HUES64 (cell line): ENCODE measurements at regions not wholly inside any gene's neighbourhood (a gene's known extent, or its start where the extent isn't known, plus 50 kb on each side); places are given as distances from the start of the nearest gene placed in this dataset.

Experiments used
- H3K27ac ChIP-seq: 2 replicates; pipeline ENCODE4 v1.7.0; 2013; ENCODE audit warnings: low read depth, low read length, inconsistent platforms
- H3K27me3 ChIP-seq: 2 replicates; pipeline ENCODE4 v1.6.1; 2013; ENCODE audit warnings: mild to moderate bottlenecking, low read length; ENCODE audit not compliant: insufficient read depth
- H3K36me3 ChIP-seq: 2 replicates; pipeline ENCODE4 v1.6.1; 2013; ENCODE audit warnings: mild to moderate bottlenecking, low read length; ENCODE audit not compliant: insufficient read depth
- H3K4me1 ChIP-seq: 2 replicates; pipeline ENCODE4 v1.6.1; 2013; ENCODE audit warnings: mild to moderate bottlenecking, low read length, moderate library complexity; ENCODE audit not compliant: insufficient read depth
- H3K4me3 ChIP-seq: 2 replicates; pipeline ENCODE4 v1.5.1; 2013; ENCODE audit warnings: mild to moderate bottlenecking, low read length, moderate library complexity
- H3K9ac ChIP-seq: 2 replicates; pipeline ENCODE4 v1.6.1; 2013; ENCODE audit warnings: mild to moderate bottlenecking, low read depth, low read length
- H3K9me3 ChIP-seq: 2 replicates; pipeline ENCODE4 v1.6.1; 2013; ENCODE audit warnings: low read depth, low read length; ENCODE audit not compliant: insufficient read depth
- WGBS: fragments of 150-250, 120-280 bp; methylation state at CpG from one replicate; pipeline ENCODE4 v1.1.7; 2013; ENCODE audit warnings: missing lambda C conversion rate; 5-methylcytosine and 5-hydroxymethylcytosine counted together

GRCh38 chrX:124717537-124717936, 371.2 kb downstream of the SH2D1A start:
- no CpG with 5 or more reads among the region's 1 CpG for WGBS
- no peak overlapping the region for H3K9ac ChIP-seq
- no peaks in the 10 kb centered on the region for H3K4me1 ChIP-seq
- no peak overlapping the region for H3K27ac ChIP-seq
- H3K27me3 ChIP-seq: no peaks in the 10 kb centered on the region
- H3K4me3 ChIP-seq: no peak overlapping the region
- no peaks in the 10 kb centered on the region for H3K9me3 ChIP-seq
- no peaks in the 10 kb centered on the region for H3K36me3 ChIP-seq

GRCh38 chrX:124719060-124719459, 372.7 kb downstream of the SH2D1A start:
- Histone ChIP-seq H3K9ac (no peak overlapping the region), H3K27me3 (no peaks in the 10 kb centered on the region), H3K27ac (no peak overlapping the region)

GRCh38 chrX:124720532-124720931, 374.2 kb downstream of the SH2D1A start:
- Histone ChIP-seq H3K27me3 (no peaks in the 10 kb centered on the region), H3K36me3 (no peaks in the 10 kb centered on the region), H3K9me3 (no peaks in the 10 kb centered on the region), H3K27ac (no peak overlapping the region), H3K9ac (no peak overlapping the region), H3K4me3 (no peak overlapping the region), H3K4me1 (no peaks in the 10 kb centered on the region)
- 71% methylated on average over 1 of the region's 2 CpGs for WGBS

More at GRCh38 chrX:124719060-124719459, 372.7 kb downstream of the SH2D1A start:
- Histone ChIP-seq H3K36me3 (no peaks in the 10 kb centered on the region), H3K4me1 (no peaks in the 10 kb centered on the region), H3K4me3 (no peak overlapping the region), H3K9me3 (no peaks in the 10 kb centered on the region)
- 69% methylated on average over 2 of the region's 2 CpGs for WGBS

- H3K4me1 ChIP-seq: no peaks in the 10 kb centered on the region
- no CpG with 5 or more reads among the region's 1 CpG for WGBS
- no peak overlapping the region for H3K9ac ChIP-seq
- H3K27me3 ChIP-seq: no peaks in the 10 kb centered on the region
- H3K27ac ChIP-seq: no peak overlapping the region
- no peak overlapping the region for H3K4me3 ChIP-seq
- H3K9me3 ChIP-seq: no peaks in the 10 kb centered on the region
- no peaks in the 10 kb centered on the region for H3K36me3 ChIP-seq
Measured at GRCh38 chrX:124725502-124725901, 379.1 kb downstream of the SH2D1A start.

GRCh38 chrX:124726292-124726691, 379.9 kb downstream of the SH2D1A start:
- Histone ChIP-seq H3K4me3 (no peak overlapping the region), H3K9me3 (no peaks in the 10 kb centered on the region), H3K9ac (no peak overlapping the region), H3K36me3 (no peaks in the 10 kb centered on the region), H3K27me3 (no peaks in the 10 kb centered on the region), H3K4me1 (no peaks in the 10 kb centered on the region), H3K27ac (no peak overlapping the region)
- 97% methylated on average over 2 of the region's 2 CpGs for WGBS

GRCh38 chrX:124726881-124727280, 380.5 kb downstream of the SH2D1A start:
- Histone ChIP-seq H3K36me3 (no peaks in the 10 kb centered on the region), H3K9ac (no peak overlapping the region), H3K9me3 (no peaks in the 10 kb centered on the region), H3K27me3 (no peaks in the 10 kb centered on the region), H3K4me3 (no peak overlapping the region), H3K4me1 (no peaks in the 10 kb centered on the region), H3K27ac (no peak overlapping the region)
- no CpG with 5 or more reads among the region's 1 CpG for WGBS

GRCh38 chrX:124736553-124737270, 390.3 kb downstream of the SH2D1A start:
- H3K4me1 ChIP-seq: peaks cover 22% of the 10 kb centered on the region
- H3K27ac ChIP-seq: peak overlapping the region; percentile 77; the same call in 1 of the 2 replicates
- H3K36me3 ChIP-seq: no peaks in the 10 kb centered on the region
- no peak overlapping the region for H3K9ac ChIP-seq
- H3K4me3 ChIP-seq: no peak overlapping the region
- H3K9me3 ChIP-seq: no peaks in the 10 kb centered on the region
- 21% methylated on average over 8 of the region's 9 CpGs for WGBS
- H3K27me3 ChIP-seq: no peaks in the 10 kb centered on the region

GRCh38 chrX:124737771-124738170, 391.4 kb downstream of the SH2D1A start:
- H3K4me1 ChIP-seq: peaks cover 22% of the 10 kb centered on the region
- 37% methylated on average over 3 of the region's 4 CpGs for WGBS
- H3K27me3 ChIP-seq: no peaks in the 10 kb centered on the region
- H3K27ac ChIP-seq: peak overlapping the region; percentile 77; the same call in 1 of the 2 replicates
- H3K9ac ChIP-seq: peak overlapping the region; percentile 47; the same call in 1 of the 2 replicates
- no peak overlapping the region for H3K4me3 ChIP-seq
- no peaks in the 10 kb centered on the region for H3K9me3 ChIP-seq
- H3K36me3 ChIP-seq: no peaks in the 10 kb centered on the region

GRCh38 chrX:124747295-124747694, 400.9 kb downstream of the SH2D1A start:
- H3K9me3 ChIP-seq: no peaks in the 10 kb centered on the region
- H3K27ac ChIP-seq: no peak overlapping the region
- no CpG with 5 or more reads among the region's 2 CpGs for whole genome bisulfite sequencing
- H3K27me3 ChIP-seq: no peaks in the 10 kb centered on the region
- H3K36me3 ChIP-seq: no peaks in the 10 kb centered on the region
- no peaks in the 10 kb centered on the region for H3K4me1 ChIP-seq
- H3K9ac ChIP-seq: no peak overlapping the region
- H3K4me3 ChIP-seq: no peak overlapping the region

GRCh38 chrX:124764354-124764753, 418.0 kb downstream of the SH2D1A start:
- Histone ChIP-seq H3K4me3 (no peak overlapping the region), H3K27me3 (no peaks in the 10 kb centered on the region), H3K9ac (no peak overlapping the region), H3K9me3 (no peaks in the 10 kb centered on the region), H3K4me1 (no peaks in the 10 kb centered on the region), H3K36me3 (no peaks in the 10 kb centered on the region), H3K27ac (no peak overlapping the region)
- no CpG with 5 or more reads among the region's 1 CpG for WGBS

GRCh38 chrX:124769166-124769565, 422.8 kb downstream of the SH2D1A start:
- Histone ChIP-seq H3K4me3 (no peak overlapping the region), H3K9ac (no peak overlapping the region), H3K9me3 (no peaks in the 10 kb centered on the region), H3K27ac (no peak overlapping the region), H3K27me3 (no peaks in the 10 kb centered on the region), H3K36me3 (no peaks in the 10 kb centered on the region), H3K4me1 (no peaks in the 10 kb centered on the region)
- 83% methylated on average over 1 of the region's 3 CpGs for WGBS

GRCh38 chrX:124771292-124771691, 424.9 kb downstream of the SH2D1A start:
- Histone ChIP-seq H3K4me1 (no peaks in the 10 kb centered on the region), H3K27me3 (no peaks in the 10 kb centered on the region), H3K9me3 (no peaks in the 10 kb centered on the region), H3K4me3 (no peak overlapping the region), H3K9ac (no peak overlapping the region), H3K27ac (no peak overlapping the region), H3K36me3 (no peaks in the 10 kb centered on the region)
- 100% methylated on average over 1 of the region's 2 CpGs for WGBS
